ENCODE measurements at regions not wholly inside any gene's neighbourhood (a gene's known extent, or its start where the extent isn't known, plus 50 kb on each side); places are given as distances from the start of the nearest gene placed in this dataset.

GRCh38 chr4:96713271-96713850 is 873.5 kb downstream of the PDHA2 start:
- TF ChIP-seq POLR2A (IDR thresholded peaks at IDR 0.05): no peak
- TF ChIP-seq, protein P1, sequence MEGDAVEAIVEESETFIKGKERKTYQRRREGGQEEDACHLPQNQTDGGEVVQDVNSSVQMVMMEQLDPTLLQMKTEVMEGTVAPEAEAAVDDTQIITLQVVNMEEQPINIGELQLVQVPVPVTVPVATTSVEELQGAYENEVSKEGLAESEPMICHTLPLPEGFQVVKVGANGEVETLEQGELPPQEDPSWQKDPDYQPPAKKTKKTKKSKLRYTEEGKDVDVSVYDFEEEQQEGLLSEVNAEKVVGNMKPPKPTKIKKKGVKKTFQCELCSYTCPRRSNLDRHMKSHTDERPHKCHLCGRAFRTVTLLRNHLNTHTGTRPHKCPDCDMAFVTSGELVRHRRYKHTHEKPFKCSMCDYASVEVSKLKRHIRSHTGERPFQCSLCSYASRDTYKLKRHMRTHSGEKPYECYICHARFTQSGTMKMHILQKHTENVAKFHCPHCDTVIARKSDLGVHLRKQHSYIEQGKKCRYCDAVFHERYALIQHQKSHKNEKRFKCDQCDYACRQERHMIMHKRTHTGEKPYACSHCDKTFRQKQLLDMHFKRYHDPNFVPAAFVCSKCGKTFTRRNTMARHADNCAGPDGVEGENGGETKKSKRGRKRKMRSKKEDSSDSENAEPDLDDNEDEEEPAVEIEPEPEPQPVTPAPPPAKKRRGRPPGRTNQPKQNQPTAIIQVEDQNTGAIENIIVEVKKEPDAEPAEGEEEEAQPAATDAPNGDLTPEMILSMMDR (IDR thresholded peaks at IDR 0.05): no peak
- intact Hi-C loops (cut with DNase I): no loop called here
- 50 to 65% (median 54%) methylated on average over 7 of the region's 7 CpGs for WGBS, 4 donors
- no peaks in the 10 kb centered on the region for H3K9me3 ChIP-seq
- no peak for DNase-seq
- no peaks in the 10 kb centered on the region for H3K4me1 ChIP-seq
- ATAC-seq: no peak
- no peak overlapping the region for H3K4me3 ChIP-seq
- no peak overlapping the region for H3K27ac ChIP-seq
- H3K27me3 ChIP-seq: no peaks in the 10 kb centered on the region
- H3K36me3 ChIP-seq: no peaks in the 10 kb centered on the region

- no peaks in the 10 kb centered on the region for H3K4me1 ChIP-seq
- intact Hi-C loops (cut with DNase I): no loop called here
- no peaks in the 10 kb centered on the region for H3K27me3 ChIP-seq
- no peak overlapping the region for H3K4me3 ChIP-seq
- ATAC-seq: no peak
- H3K27ac ChIP-seq: no peak overlapping the region
- no peak for DNase-seq
- TF ChIP-seq POLR2A (IDR thresholded peaks at IDR 0.05): no peak
- no peaks in the 10 kb centered on the region for H3K9me3 ChIP-seq
- no peaks in the 10 kb centered on the region for H3K36me3 ChIP-seq
Measured at GRCh38 chr4:96729641-96730040, 889.7 kb downstream of the PDHA2 start.

- no peak for TF ChIP-seq POLR2A (IDR thresholded peaks at IDR 0.05)
- TF ChIP-seq, protein P1 (IDR thresholded peaks at IDR 0.05): no peak
- no peaks in the 10 kb centered on the region for H3K9me3 ChIP-seq
- intact Hi-C loops (cut with DNase I): no loop called here
- H3K27ac ChIP-seq: no peak overlapping the region
- DNase-seq (no peak), ATAC-seq (no peak)
- no peaks in the 10 kb centered on the region for H3K4me1 ChIP-seq
- no peaks in the 10 kb centered on the region for H3K36me3 ChIP-seq
- WGBS, 4 donors: 86 to 90% (median 88%) methylated on average over 3 of the region's 3 CpGs
- H3K4me3 ChIP-seq: no peak overlapping the region
- no peaks in the 10 kb centered on the region for H3K27me3 ChIP-seq
Measured at GRCh38 chr4:96730432-96730831, 890.5 kb downstream of the PDHA2 start.

DNA sequence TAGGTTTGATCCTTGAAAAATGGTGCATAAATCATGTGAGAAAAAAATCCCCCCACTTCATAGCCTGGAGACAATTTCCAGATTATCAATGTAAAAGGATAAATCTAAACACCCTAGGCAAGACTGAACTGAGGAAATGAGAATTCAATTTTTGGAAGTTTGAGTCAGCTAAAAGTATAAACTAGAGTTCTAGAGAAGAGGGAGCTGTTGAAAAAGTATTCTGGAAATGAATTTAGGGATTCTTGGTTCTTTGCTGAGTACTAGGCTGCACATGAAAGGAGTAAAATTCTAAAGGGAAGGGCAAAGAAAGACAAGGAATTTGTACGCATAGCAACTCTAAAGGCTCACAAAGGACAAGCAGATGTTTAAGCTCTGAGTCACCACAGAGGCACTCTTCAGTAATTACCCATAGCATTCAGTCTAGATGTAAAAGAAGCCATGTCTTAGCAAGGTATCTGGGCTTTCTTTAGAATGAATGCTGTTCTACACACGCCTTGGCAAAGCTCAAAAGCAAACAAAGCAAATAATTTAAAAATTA is 896.5 kb downstream of the PDHA2 start:
- H3K4me1 ChIP-seq: no peaks in the 10 kb centered on the region
- H3K36me3 ChIP-seq: no peaks in the 10 kb centered on the region
- H3K27ac ChIP-seq: no peak overlapping the region
- no peaks in the 10 kb centered on the region for H3K9me3 ChIP-seq
- TF ChIP-seq, protein P1 (IDR thresholded peaks at IDR 0.05): no peak
- 67 to 85% (median 78%) methylated on average over 2 of the region's 2 CpGs for WGBS, 4 donors
- no peak overlapping the region for H3K4me3 ChIP-seq
- intact Hi-C loops (cut with DNase I): no loop called here
- ATAC-seq (no peak), DNase-seq (no peak)
- H3K27me3 ChIP-seq: no peaks in the 10 kb centered on the region

DNA sequence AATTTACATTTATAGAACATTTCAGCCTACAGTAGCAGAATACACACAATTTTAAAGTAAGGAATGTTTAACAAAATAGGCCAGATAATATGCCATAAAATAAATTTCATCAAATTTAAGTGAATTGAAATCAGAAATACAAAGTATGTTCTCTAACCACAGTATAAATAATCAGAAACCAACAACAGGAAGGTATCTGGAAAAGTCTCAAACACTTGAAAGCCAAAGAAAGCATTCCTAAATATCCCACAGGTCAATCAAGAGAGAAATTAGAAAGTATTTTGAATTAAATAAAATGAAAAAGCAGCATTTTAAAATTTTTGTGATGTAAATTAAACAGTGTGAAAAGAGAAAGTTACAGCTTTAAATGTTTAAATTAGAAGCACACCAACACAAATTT is 899.2 kb downstream of the PDHA2 start:
- Histone ChIP-seq H3K4me3 (no peak overlapping the region), H3K4me1 (no peaks in the 10 kb centered on the region), H3K9me3 (peaks cover 0 to 13% (median 2%) of the 10 kb centered on the region in 12 donors), H3K27me3 (no peaks in the 10 kb centered on the region), H3K27ac (no peak overlapping the region), H3K36me3 (no peaks in the 10 kb centered on the region)
- intact Hi-C loops (cut with DNase I): no loop called here
- TF ChIP-seq, protein P1 (IDR thresholded peaks at IDR 0.05): no peak
- no peak for TF ChIP-seq POLR2A (IDR thresholded peaks at IDR 0.05)
- DNase-seq (no peak), ATAC-seq (no peak)
